IMR-90 (cell line): ENCODE measurements at regions not wholly inside any gene's neighbourhood (a gene's known extent, or its start where the extent isn't known, plus 50 kb on each side); places are given as distances from the start of the nearest gene placed in this dataset.

Experiments
- ATAC-seq: fragments of 200-7000 bp; cut with Tn5 transposase; 2 replicates; pipeline ENCODE4 v1.9.1; 2020; ENCODE audit warnings: low read depth, mild to moderate bottlenecking, moderate library complexity
- BruUV-seq: library from RNA; stranded (reverse); fragments of 400-500 nt; replicated peaks from 2 replicates; lab custom pipeline; 2021; lab: Mats Ljungman, UMichigan
- CTCF ChIA-PET: fragments of 300-600 bp; formaldehyde crosslinking; extraction: SDS; loops from one replicate; lab custom pipeline; 2021; ENCODE audit warnings: antibody characterized with exemption; lab: Yijun Ruan, JAX
- POLR2A ChIA-PET: fragments of 300-600 bp; sonication (Branson Sonifier 250); formaldehyde crosslinking; loops from one replicate; lab custom pipeline; 2022; ENCODE audit warnings: antibody characterized with exemption; ENCODE audit not compliant: unreplicated experiment; lab: Charles Lee
- DNase-seq: peaks from one replicate; pipeline ENCODE4 v3.0.0; 2013
- H2AFZ ChIP-seq: replicated peaks from 2 replicates; pipeline ENCODE3; 2013; ENCODE audit warnings: low read length, mild to moderate bottlenecking; ENCODE audit not compliant: poor library complexity
- H2AK5ac ChIP-seq: 2 replicates; pipeline ENCODE4 v1.6.1; 2013; ENCODE audit warnings: low read depth, low read length, inconsistent platforms
- H2AK9ac ChIP-seq: replicated peaks from 2 replicates; pipeline ENCODE3; 2013; ENCODE audit warnings: mild to moderate bottlenecking, low read depth, low read length, moderate library complexity; ENCODE audit not compliant: poor library complexity
- H2BK120ac ChIP-seq: 2 replicates; pipeline ENCODE4 v1.6.1; 2013; ENCODE audit warnings: low read depth, low read length, inconsistent platforms
- H2BK15ac ChIP-seq: 3 replicates; pipeline ENCODE4 v1.6.1; 2013; ENCODE audit warnings: low read depth, low read length, inconsistent platforms
- H2BK20ac ChIP-seq: 2 replicates; pipeline ENCODE4 v1.6.1; 2013; ENCODE audit warnings: low read depth, mild to moderate bottlenecking, inconsistent platforms, low read length, moderate library complexity
- H2BK5ac ChIP-seq: 2 replicates; pipeline ENCODE4 v1.6.1; 2013; ENCODE audit warnings: mild to moderate bottlenecking, low read depth, low read length, inconsistent platforms; ENCODE audit not compliant: poor library complexity, severe bottlenecking
- H3K14ac ChIP-seq: replicated peaks from 2 replicates; pipeline ENCODE4 v1.6.1; 2013; ENCODE audit warnings: low read depth, low read length, inconsistent platforms
- H3K18ac ChIP-seq: 2 replicates; pipeline ENCODE4 v1.6.1; 2013; ENCODE audit warnings: low read depth, low read length, control low read depth
- H3K23ac ChIP-seq: 2 replicates; pipeline ENCODE4 v1.6.1; 2013; ENCODE audit warnings: low read depth, low read length, inconsistent platforms
- H3K27ac ChIP-seq: 2 replicates; pipeline ENCODE4 v1.5.1; 2013; ENCODE audit warnings: mild to moderate bottlenecking, control low read depth, low read length; ENCODE audit not compliant: insufficient read depth
- H3K27me3 ChIP-seq: 2 replicates; pipeline ENCODE4 v1.6.1; 2013; ENCODE audit warnings: low read length; ENCODE audit not compliant: control insufficient read depth, insufficient read depth
- H3K36me3 ChIP-seq: 2 replicates; pipeline ENCODE4 v1.6.1; 2013; ENCODE audit warnings: low read length, mixed read lengths; ENCODE audit not compliant: control insufficient read depth, insufficient read depth
- H3K4ac ChIP-seq: 2 replicates; pipeline ENCODE4 v1.6.1; 2013; ENCODE audit warnings: low read depth, low read length, inconsistent platforms
- H3K4me1 ChIP-seq: 2 replicates; pipeline ENCODE4 v1.6.1; 2013; ENCODE audit warnings: low read length, mixed read lengths; ENCODE audit not compliant: control insufficient read depth, insufficient read depth
- H3K4me2 ChIP-seq: 2 replicates; pipeline ENCODE4 v1.6.1; 2013; ENCODE audit warnings: low read depth, mild to moderate bottlenecking, control low read depth, low read length, moderate library complexity
- H3K4me3 ChIP-seq: 2 replicates; pipeline ENCODE4 v1.5.1; 2013; ENCODE audit warnings: low read depth, mild to moderate bottlenecking, control low read depth, low read length, moderate library complexity; ENCODE audit not compliant: insufficient read depth
- H3K56ac ChIP-seq: 2 replicates; pipeline ENCODE4 v1.6.1; 2013; ENCODE audit warnings: low read length, inconsistent platforms; ENCODE audit not compliant: insufficient read depth; ENCODE audit errors: extremely low read depth
- H3K79me1 ChIP-seq, 2 experiments: 2 replicates each; pipeline ENCODE4 v1.6.1; 2013; ENCODE audit warnings: low read length in 2 of 2, inconsistent platforms in 1 of 2, low read depth in 1 of 2
- H3K9ac ChIP-seq: 2 replicates; pipeline ENCODE4 v1.6.1; 2013; ENCODE audit warnings: low read depth, low read length, control low read depth
- H3K9me1 ChIP-seq: 2 replicates; pipeline ENCODE4 v1.6.1; 2013; ENCODE audit warnings: low read length, inconsistent platforms; ENCODE audit not compliant: insufficient read depth
- H3K9me3 ChIP-seq: 2 replicates; pipeline ENCODE4 v1.6.1; 2013; ENCODE audit warnings: low read length; ENCODE audit not compliant: control insufficient read depth, insufficient read depth
- H4K20me1 ChIP-seq: 2 replicates; pipeline ENCODE4 v1.6.1; 2013; ENCODE audit warnings: low read length, inconsistent platforms; ENCODE audit not compliant: insufficient read depth
- H4K5ac ChIP-seq: 2 replicates; pipeline ENCODE4 v1.6.1; 2013; ENCODE audit warnings: mild to moderate bottlenecking, low read depth, low read length, control low read depth
- H4K8ac ChIP-seq, 2 experiments: 2 replicates each; pipeline ENCODE4 v1.6.1; 2013; ENCODE audit warnings: low read depth in 2 of 2, low read length in 2 of 2, control low read depth in 1 of 2, inconsistent platforms in 1 of 2
- H4K91ac ChIP-seq: 2 replicates; pipeline ENCODE4 v1.6.1; 2013; ENCODE audit warnings: low read depth, low read length, inconsistent platforms; ENCODE audit not compliant: insufficient read depth
- BHLHE40 ChIP-seq: fragments of 150-350 bp; IDR thresholded peaks from 2 replicates; pipeline ENCODE4 v1.6.1; 2016; ENCODE audit warnings: mild to moderate bottlenecking, low read depth, low read length
- CEBPB ChIP-seq: IDR thresholded peaks from 2 replicates; pipeline ENCODE4 v1.6.1; 2012; ENCODE audit warnings: low read depth, low read length, improper control_type of control experiment
- CHD1 ChIP-seq: IDR thresholded peaks from 2 replicates; pipeline ENCODE4 v1.6.1; 2012; ENCODE audit warnings: low read depth, low read length, improper control_type of control experiment
- FOS ChIP-seq: fragments of 150-350 bp; IDR thresholded peaks from 2 replicates; pipeline ENCODE4 v1.6.1; 2016; ENCODE audit warnings: low read depth, low read length
- MAFK ChIP-seq: IDR thresholded peaks from 2 replicates; pipeline ENCODE4 v1.6.1; 2012; ENCODE audit warnings: low read depth, low read length, improper control_type of control experiment
- MAZ ChIP-seq: IDR thresholded peaks from 2 replicates; pipeline ENCODE4 v1.6.1; 2012; ENCODE audit warnings: low read depth, mild to moderate bottlenecking, low read length, improper control_type of control experiment, moderate library complexity, borderline replicate concordance
- MXI1 ChIP-seq: IDR thresholded peaks from 2 replicates; pipeline ENCODE4 v1.6.1; 2012; ENCODE audit warnings: low read depth, mild to moderate bottlenecking, low read length, moderate library complexity, borderline replicate concordance
- NFE2L2 ChIP-seq: fragments of 150-350 bp; IDR thresholded peaks from 2 replicates; pipeline ENCODE4 v1.6.1; 2016; ENCODE audit warnings: low read depth, mild to moderate bottlenecking, low read length
- POLR2A ChIP-seq: IDR thresholded peaks from 2 replicates; pipeline ENCODE4 v1.6.1; 2012; ENCODE audit warnings: mild to moderate bottlenecking, low read depth, low read length
- RAD21 ChIP-seq: IDR thresholded peaks from 2 replicates; pipeline ENCODE4 v1.6.1; 2012; ENCODE audit warnings: low read length, improper control_type of control experiment
- RCOR1 ChIP-seq: IDR thresholded peaks from 2 replicates; pipeline ENCODE4 v1.6.1; 2012; ENCODE audit warnings: mild to moderate bottlenecking, low read length, improper control_type of control experiment; ENCODE audit not compliant: insufficient replicate concordance
- RFX5 ChIP-seq: IDR thresholded peaks from 2 replicates; pipeline ENCODE4 v1.8.0; 2012; ENCODE audit warnings: low read depth, mild to moderate bottlenecking, low read length, moderate library complexity
- SMC3 ChIP-seq: fragments of 150-350 bp; IDR thresholded peaks from 2 replicates; pipeline ENCODE4 v1.6.1; 2016; ENCODE audit warnings: low read depth, mild to moderate bottlenecking, antibody characterized with exemption, low read length, moderate library complexity
- WGBS, 2 experiments: methylation state at CpG; one replicate each; pipeline versions ENCODE4 v1.1.5 to v1.1.7; 2013; ENCODE audit warnings: missing lambda C conversion rate in 2 of 2; ENCODE audit not compliant: insufficient read length in 1 of 2; ENCODE audit errors: extremely low coverage in 2 of 2; 5-methylcytosine and 5-hydroxymethylcytosine counted together
- dilution Hi-C: fragments of 300-500 bp; cut with HindIII; formaldehyde crosslinking; loops from one replicate; pipeline ENCODE4 v1.14.3; 2018; ENCODE audit warnings: low sequenced_read_pairs; ENCODE audit not compliant: unreplicated experiment
- in situ Hi-C: fragments of 300-500 bp; cut with MboI; formaldehyde crosslinking; loops from 3 replicates; pipeline ENCODE4 v1.14.3; 2019; ENCODE audit warnings: low sequenced_read_pairs, inconsistent platforms, mixed read lengths
- intact Hi-C: fragments of 100-400 bp; cut with micrococcal nuclease; formaldehyde crosslinking; loops from 2 replicates; pipeline ENCODE4 v1.10.0; 2022
- TF ChIP-seq, protein P1 (sequence below): conservative IDR thresholded peaks from 2 replicates; pipeline ENCODE4 v1.5.1; 2012; ENCODE audit warnings: mild to moderate bottlenecking, low read depth, low read length, improper control_type of control experiment
- TF ChIP-seq, protein P2 (sequence below): fragments of 150-350 bp; IDR thresholded peaks from 2 replicates; pipeline ENCODE4 v1.6.1; 2016; ENCODE audit warnings: low read depth, mild to moderate bottlenecking, low read length, moderate library complexity, borderline replicate concordance
- TF ChIP-seq, protein P3 (sequence below): fragments of 150-350 bp; IDR thresholded peaks from 2 replicates; pipeline ENCODE4 v1.6.1; 2017; ENCODE audit warnings: mild to moderate bottlenecking, antibody characterized with exemption, low read length, low read depth

DNA sequence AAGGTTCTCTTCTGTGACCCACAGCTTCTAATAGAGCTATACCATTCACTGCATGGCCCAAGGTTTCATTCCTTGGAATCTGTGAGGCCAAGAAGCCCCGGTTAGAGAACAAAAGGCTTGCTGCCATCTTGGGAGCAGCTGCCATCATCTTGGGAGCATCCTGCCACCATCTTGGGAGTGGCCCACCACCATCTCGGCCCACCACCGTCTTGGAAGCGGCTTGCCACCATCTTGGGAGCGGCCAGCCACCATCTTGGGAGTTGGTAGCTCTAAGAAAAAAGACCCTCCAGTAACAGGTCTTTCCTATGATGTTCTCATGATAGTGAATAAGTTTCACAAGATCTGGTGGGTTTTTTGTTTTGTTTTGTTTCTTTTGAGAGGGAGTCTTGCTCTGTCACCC, 703.9 kb upstream of the ANO3 start:
- Histone ChIP-seq H3K18ac (no peak overlapping the region), H4K5ac (no peak overlapping the region), H2AFZ (no peak overlapping the region), H4K8ac (no peak overlapping the region), H2AK9ac (no peak overlapping the region), H3K23ac (no peak overlapping the region), H3K9ac (no peak overlapping the region), H2BK15ac (no peak overlapping the region), H3K4me2 (no peak overlapping the region), H2BK20ac (no peak overlapping the region), H3K9me3 (peaks cover 7% of the 10 kb centered on the region; the same call in 1 of the 2 replicates), H3K36me3 (no peaks in the 10 kb centered on the region), H2BK5ac (no peak overlapping the region), H3K9me1 (no peaks in the 10 kb centered on the region), H3K27me3 (no peaks in the 10 kb centered on the region), H3K4me3 (no peak overlapping the region), H4K20me1 (no peaks in the 10 kb centered on the region), H4K91ac (no peak overlapping the region), H2AK5ac (no peak overlapping the region), H3K56ac (no peak overlapping the region), H3K4me1 (no peaks in the 10 kb centered on the region), H3K14ac (no peak overlapping the region), H3K27ac (no peak overlapping the region), H3K4ac (no peak overlapping the region), H3K79me1 (no peaks in the 10 kb centered on the region), H2BK120ac (no peak overlapping the region)
- TF ChIP-seq POLR2A, result no peak
- no peak for TF ChIP-seq NFE2L2
- TF ChIP-seq CEBPB, result no peak
- TF ChIP-seq SMC3, result no peak
- no peak for TF ChIP-seq MAZ
- no peak for TF ChIP-seq RAD21
- TF ChIP-seq CHD1, result no peak
- TF ChIP-seq, protein P1, sequence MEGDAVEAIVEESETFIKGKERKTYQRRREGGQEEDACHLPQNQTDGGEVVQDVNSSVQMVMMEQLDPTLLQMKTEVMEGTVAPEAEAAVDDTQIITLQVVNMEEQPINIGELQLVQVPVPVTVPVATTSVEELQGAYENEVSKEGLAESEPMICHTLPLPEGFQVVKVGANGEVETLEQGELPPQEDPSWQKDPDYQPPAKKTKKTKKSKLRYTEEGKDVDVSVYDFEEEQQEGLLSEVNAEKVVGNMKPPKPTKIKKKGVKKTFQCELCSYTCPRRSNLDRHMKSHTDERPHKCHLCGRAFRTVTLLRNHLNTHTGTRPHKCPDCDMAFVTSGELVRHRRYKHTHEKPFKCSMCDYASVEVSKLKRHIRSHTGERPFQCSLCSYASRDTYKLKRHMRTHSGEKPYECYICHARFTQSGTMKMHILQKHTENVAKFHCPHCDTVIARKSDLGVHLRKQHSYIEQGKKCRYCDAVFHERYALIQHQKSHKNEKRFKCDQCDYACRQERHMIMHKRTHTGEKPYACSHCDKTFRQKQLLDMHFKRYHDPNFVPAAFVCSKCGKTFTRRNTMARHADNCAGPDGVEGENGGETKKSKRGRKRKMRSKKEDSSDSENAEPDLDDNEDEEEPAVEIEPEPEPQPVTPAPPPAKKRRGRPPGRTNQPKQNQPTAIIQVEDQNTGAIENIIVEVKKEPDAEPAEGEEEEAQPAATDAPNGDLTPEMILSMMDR, result no peak
- TF ChIP-seq RFX5, result no peak
- TF ChIP-seq, protein P2, sequence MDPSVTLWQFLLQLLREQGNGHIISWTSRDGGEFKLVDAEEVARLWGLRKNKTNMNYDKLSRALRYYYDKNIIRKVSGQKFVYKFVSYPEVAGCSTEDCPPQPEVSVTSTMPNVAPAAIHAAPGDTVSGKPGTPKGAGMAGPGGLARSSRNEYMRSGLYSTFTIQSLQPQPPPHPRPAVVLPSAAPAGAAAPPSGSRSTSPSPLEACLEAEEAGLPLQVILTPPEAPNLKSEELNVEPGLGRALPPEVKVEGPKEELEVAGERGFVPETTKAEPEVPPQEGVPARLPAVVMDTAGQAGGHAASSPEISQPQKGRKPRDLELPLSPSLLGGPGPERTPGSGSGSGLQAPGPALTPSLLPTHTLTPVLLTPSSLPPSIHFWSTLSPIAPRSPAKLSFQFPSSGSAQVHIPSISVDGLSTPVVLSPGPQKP, result no peak
- no peak for TF ChIP-seq RCOR1
- TF ChIP-seq MXI1, result no peak
- TF ChIP-seq, protein P3, sequence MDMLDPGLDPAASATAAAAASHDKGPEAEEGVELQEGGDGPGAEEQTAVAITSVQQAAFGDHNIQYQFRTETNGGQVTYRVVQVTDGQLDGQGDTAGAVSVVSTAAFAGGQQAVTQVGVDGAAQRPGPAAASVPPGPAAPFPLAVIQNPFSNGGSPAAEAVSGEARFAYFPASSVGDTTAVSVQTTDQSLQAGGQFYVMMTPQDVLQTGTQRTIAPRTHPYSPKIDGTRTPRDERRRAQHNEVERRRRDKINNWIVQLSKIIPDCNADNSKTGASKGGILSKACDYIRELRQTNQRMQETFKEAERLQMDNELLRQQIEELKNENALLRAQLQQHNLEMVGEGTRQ, result no peak
- no peak for TF ChIP-seq BHLHE40
- TF ChIP-seq FOS, result no peak
- no peak for TF ChIP-seq MAFK
- CTCF ChIA-PET, result interaction anchor here (0.6 kb wide), 1 partner anchor 112 kb away, joined by 3 read pairs; no protein-coding TSS in a partner anchor
- intact Hi-C loops (no loop called here), in situ Hi-C loops (no loop called here), dilution Hi-C loops (no loop called here)
- ATAC-seq, result no peak
- 100% methylated on average over 1 of the region's 5 CpGs; no CpG with 5 or more reads in 1 of the 2 experiments for WGBS, 2 experiments
- POLR2A ChIA-PET, result no interaction called here
- no TSS peak for BruUV-seq
- DNase-seq, result no peak
